DND-41 (cell line): ENCODE measurements at regions not wholly inside any gene's neighbourhood (a gene's known extent, or its start where the extent isn't known, plus 50 kb on each side); places are given as distances from the start of the nearest gene placed in this dataset.

ENCODE experiments used
- EZH2 ChIP-seq: IDR thresholded peaks from 3 replicates; pipeline ENCODE4 v1.6.1; 2012; ENCODE audit warnings: borderline replicate concordance, low read depth, mild to moderate bottlenecking, moderate library complexity, low read length, inconsistent platforms; ENCODE audit not compliant: severe bottlenecking
- TF ChIP-seq, protein P1 (sequence below): IDR thresholded peaks from 2 replicates; pipeline ENCODE4 v1.5.1; 2012; ENCODE audit warnings: borderline replicate concordance, low read length, moderate library complexity, mild to moderate bottlenecking; ENCODE audit not compliant: poor library complexity, severe bottlenecking; ENCODE audit errors: extremely low read depth

DNA sequence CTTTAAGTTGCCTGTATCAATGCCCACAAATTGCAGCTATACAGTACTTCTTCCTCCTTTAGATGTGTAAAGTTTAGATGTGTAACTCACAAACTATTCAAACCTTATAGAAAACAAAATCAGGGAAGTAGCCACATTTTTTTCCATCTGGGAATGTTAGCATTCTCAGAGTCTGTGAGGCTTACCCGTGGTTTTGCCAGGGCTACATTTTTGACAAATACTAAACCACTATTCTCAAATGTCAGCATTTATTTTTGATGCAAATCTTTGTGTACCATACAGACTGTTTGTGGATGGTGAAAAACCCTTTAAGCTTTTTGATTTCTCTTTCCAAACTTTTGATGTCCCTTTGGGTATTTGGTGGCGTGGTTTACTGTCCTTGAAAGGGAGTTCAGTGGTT is 216.4 kb downstream of the POSTN start:
- no peak for TF ChIP-seq EZH2
- TF ChIP-seq, protein P1, sequence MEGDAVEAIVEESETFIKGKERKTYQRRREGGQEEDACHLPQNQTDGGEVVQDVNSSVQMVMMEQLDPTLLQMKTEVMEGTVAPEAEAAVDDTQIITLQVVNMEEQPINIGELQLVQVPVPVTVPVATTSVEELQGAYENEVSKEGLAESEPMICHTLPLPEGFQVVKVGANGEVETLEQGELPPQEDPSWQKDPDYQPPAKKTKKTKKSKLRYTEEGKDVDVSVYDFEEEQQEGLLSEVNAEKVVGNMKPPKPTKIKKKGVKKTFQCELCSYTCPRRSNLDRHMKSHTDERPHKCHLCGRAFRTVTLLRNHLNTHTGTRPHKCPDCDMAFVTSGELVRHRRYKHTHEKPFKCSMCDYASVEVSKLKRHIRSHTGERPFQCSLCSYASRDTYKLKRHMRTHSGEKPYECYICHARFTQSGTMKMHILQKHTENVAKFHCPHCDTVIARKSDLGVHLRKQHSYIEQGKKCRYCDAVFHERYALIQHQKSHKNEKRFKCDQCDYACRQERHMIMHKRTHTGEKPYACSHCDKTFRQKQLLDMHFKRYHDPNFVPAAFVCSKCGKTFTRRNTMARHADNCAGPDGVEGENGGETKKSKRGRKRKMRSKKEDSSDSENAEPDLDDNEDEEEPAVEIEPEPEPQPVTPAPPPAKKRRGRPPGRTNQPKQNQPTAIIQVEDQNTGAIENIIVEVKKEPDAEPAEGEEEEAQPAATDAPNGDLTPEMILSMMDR: no peak
